GM21737 (cell line): ENCODE measurements at regions not wholly inside any gene's neighbourhood (a gene's known extent, or its start where the extent isn't known, plus 50 kb on each side); places are given as distances from the start of the nearest gene placed in this dataset.
"Not testable (repeated sequence)": the region's sequence is repeated elsewhere in the genome, so short reads cannot be mapped to it uniquely, and the experiment has no call there.

Experiments
- ATAC-seq: cut with Tn5 transposase; IDR thresholded peaks from one replicate; pipeline ENCODE4 v1.9.1; 2021; ENCODE audit warnings: mild to moderate bottlenecking, moderate library complexity; ENCODE audit not compliant: unreplicated experiment

- no peak for ATAC-seq
Observed at GRCh38 chr6:6860863-6861262, 246.9 kb upstream of the RREB1 start.

- ATAC-seq: no peak
Observed at GRCh38 chr6:6861351-6861894, 246.3 kb upstream of the RREB1 start.

- no peak for ATAC-seq
Observed at GRCh38 chr6:6861995-6862394, 245.8 kb upstream of the RREB1 start.

DNA sequence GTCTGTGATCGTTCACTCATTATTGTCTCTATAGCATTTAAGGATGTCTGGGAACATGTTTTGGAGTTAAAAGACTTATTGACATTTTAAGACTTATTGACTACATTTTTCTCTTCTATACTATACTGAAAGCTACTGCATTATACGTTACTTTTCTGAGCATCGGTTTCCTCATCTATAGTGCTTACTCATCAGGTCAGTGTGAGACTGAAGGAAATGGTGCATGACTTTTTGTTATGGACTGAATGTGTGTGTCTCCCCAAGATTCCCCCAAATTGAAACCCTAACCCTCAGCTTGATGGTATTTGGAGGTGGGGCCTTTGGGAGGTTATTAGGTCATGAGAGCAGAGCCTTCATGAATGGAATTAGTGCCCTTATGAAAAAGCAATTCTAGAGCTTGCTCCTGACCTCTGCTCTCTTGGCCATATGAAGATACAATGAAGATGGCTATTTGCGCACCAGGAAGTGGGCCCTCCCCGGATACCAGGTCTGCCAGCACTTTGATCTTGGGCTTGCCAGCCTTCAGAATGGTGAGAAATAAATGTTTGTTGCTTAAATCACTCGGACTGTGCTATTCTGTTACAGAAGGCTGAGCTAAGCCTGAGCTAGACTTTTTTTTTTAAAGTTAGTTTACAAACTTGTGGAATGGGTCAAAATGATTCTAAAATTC is 243.7 kb upstream of the RREB1 start:
- ATAC-seq: no peak

GRCh38 chr6:6865611-6866010 is 242.2 kb upstream of the RREB1 start:
- no peak for ATAC-seq

DNA sequence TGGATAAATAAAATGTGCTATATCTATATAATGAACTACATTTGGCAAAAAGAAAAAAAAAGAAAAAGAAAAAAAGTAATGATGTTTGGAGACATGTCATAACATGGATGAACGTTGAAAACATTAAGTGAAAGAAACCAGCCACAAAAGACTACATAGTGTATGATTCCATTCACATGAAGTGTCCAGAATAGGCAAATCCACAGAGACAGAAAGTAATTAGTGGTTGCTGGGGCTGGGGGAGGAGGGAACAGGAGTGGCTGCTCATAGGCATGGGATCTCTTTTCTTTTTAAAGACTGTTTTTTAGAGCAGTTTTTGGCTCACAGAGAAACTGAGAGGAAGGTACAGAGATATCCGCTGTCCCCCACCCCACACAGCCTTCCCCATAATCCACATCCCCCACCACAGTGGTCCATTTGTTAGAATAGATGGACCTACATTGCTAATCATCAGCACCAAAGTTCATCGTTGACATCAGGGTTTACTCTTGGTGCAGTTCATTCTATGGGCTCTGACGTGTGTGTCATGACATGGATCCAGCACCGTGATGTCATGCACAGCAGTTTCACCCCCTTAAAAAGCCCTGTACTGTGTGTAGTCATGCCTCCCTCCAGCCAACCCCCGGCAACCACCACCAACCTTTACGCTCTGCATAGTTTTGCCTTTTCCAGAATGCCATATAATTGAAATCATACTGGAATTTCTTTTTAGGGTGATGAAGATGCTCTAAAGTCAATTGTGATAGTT is 240.9 kb upstream of the RREB1 start:
- no peak for ATAC-seq

DNA sequence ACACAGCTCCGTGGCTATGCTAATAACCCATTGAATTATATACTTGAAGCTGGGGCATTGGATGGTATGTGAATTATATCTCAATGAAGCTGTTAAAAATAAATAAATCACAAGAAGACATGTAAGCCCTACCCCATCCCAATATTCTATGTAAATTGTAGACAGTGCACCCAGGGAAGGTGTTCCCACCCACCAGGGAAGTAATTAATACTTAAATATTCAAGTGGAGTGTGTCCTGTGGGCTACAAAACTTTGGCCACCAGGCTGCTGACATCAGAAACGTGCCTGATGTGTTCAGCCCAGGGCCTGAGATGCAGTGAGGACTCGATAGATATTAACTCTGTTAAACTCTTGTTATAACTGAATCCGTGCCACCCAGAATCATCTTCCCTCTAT is 240.4 kb upstream of the RREB1 start:
- no peak for ATAC-seq

DNA sequence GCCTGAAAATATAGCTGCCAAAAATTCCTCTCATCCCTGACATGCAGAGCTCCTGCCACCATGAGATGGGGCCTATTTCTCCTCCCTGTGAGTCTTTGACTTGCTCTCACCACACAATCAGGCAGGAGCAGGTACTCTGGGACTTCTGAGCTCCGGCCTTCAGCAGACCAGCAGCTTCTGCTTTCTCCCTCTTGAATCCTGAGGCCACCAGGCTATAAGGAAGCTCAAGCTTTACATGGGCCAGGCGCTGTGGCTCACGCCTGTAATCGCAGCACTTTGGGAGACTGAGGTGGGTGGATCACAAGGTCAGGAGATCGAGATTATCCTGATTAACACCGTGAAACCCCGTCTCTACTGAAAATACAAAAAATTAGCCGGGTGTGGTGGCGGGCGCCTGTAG is 238.7 kb upstream of the RREB1 start:
- ATAC-seq: no peak

- ATAC-seq: no peak
Observed at GRCh38 chr6:6870921-6871320, 236.8 kb upstream of the RREB1 start.

- no peak for ATAC-seq
Observed at GRCh38 chr6:6872459-6873344, 235.1 kb upstream of the RREB1 start.

DNA sequence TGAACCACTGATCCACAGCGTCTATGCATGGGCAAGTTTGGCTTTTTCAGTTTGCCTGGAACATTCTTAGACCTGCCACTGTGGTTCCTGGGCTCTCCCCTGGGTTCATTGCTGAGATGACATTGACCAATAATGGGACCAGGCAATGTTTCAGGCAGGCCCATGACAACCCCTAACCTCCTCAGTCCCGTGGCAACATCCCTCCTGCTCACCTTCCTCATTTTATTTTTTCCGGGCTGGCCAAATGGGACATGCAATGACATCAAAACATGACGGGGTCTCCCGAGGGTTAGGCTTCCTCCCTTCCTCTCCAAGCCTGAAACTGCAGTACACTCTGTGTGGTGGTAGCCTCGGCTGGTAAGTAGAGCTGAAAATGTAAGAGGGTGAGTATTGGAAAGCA is 234.0 kb upstream of the RREB1 start:
- ATAC-seq: no peak

- ATAC-seq: no peak
Observed at GRCh38 chr6:6875818-6876470, 231.8 kb upstream of the RREB1 start.

DNA sequence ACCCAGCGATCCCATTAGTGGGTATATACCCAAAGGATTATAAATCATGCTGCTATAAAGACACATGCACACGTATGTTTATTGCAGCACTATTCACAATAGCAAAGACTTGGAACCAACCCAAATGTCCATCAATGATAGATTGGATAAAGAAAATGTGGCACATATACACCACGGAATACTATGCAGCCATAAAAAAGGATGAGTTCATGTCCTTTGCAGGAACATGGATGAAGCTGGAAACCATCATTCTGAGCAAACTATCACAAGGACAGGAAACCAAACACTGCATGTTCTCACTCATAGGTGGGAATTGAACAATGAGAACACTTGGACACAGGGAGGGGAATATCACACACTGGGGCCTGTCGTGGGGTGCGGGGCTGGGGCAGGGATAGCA is 230.0 kb upstream of the RREB1 start:
- ATAC-seq: not testable (repeated sequence)

DNA sequence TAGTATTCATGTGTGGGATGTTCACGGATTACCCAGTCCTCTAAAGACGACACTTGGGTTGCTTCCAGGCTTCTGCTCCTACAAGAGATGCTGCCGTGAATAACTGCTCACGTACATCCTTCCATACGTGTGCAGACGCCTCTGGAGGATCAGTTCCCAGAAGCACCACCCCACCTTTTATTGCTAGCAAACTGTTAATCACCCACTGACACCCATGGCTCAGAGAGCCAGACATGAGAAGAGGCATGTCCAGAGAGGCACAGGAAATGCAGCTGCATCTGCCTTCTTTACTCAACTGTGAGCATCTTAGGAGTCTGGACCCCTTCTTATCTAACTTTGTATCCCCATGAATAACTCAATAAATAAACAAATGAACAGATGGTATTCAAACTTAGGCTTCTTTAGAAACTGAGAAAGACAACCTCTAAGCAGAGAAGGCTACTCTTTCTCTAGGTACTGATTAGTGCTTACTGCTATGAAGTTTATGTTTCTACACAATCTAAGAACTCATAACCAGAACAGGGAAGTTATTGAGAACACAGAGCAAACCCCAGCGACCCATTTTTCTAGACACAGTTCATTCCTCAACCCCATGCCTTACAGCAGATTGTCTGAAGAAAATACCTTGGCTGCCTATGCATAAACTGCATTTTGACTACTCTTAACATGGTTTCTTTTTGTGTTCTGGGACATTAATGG is 228.7 kb upstream of the RREB1 start:
- ATAC-seq: no peak

DNA sequence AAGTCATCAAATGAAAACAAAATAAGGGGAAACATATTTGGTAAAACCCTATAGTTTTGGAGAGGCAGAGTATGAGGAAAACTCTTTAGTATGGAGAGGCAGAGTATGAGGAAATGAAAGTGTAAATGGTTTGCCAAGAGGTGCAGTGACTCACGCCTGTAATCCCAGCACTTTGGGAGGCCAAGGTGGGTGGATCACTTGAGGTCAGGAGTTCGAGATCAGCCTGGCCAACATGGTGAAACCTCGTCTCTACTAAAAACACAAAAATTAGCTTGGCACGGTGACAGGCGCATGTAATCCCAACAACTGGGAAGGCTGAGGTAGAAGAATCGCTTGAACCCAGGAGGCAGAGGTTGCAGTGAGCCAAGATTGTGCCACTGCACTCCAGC is 228.2 kb upstream of the RREB1 start:
- ATAC-seq: not testable (repeated sequence)

DNA sequence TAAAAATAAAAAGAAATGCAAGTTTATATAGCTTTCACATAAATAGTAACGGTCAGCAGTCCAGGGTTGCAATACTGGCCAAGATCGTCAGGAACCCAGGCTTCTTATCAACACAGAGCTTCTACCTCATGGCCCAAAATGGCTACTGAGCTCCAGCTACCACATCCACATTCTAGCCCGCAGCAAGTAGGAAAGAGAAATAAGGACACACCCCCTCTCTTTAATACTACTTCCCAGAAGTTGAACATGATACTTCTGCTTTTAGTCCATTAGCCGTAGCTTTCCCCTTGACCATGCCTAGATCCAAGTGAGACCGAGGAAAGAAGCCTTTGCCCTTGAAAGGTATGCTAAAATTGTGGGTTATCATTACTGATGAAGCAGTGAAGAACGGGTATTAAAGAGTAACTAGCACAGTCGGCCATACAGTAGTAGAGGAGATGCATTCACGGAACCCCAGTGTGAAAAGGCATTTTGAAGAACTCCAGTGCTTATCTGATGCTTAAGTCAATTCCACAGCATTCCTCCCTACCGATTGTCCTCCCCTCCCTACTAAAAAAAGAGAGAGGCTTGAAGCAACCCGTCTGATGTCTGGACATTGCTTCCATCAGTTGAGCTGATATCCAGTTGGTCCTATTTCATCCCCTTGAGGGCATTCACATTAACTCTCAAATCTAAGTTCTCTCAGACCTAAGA is 226.9 kb upstream of the RREB1 start:
- no peak for ATAC-seq

GRCh38 chr6:6881438-6882225 is 226.1 kb upstream of the RREB1 start:
- no peak for ATAC-seq

DNA sequence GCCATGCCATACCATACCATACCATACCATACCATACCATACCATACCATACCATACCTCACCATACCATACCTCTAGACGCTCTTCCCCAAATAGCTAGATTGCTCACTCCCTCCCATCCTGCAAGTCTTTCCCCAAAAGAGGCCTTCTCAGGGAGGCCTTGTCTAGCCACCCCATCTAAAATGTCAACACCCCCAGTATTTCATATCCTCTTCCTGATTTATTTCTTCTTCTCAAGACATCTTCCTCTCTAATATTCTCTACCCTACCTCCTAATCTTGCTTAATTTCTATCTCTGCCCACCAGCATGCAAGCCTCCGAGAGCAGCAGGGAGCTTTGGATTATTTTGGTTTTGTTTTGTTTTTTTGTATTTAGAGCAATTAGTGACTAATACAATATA is 225.2 kb upstream of the RREB1 start:
- no peak for ATAC-seq

DNA sequence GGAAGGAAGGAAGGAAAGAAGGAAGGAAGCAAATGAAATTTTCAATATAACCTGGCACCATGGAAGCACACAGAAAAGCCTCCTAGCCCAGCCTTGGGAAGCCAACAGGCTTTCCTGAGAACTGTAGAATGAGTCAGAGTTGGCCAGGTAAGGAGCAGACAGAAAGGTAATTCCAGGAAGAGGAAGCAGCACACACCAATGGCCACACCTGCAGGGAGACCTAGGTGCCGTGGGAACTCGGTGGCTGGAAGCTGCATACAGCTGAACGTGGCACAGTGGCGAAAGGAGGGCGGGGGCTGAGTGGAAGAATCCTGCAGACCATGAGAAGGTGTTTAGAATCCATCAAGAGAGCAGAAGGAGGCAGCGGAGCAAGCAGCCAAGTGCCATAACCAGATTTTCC is 224.8 kb upstream of the RREB1 start:
- no peak for ATAC-seq
